GM18873 (cell line): ENCODE measurements at regions not wholly inside any gene's neighbourhood (a gene's known extent, or its start where the extent isn't known, plus 50 kb on each side); places are given as distances from the start of the nearest gene placed in this dataset.
"Not testable (repeated sequence)": the region's sequence is repeated elsewhere in the genome, so short reads cannot be mapped to it uniquely, and the experiment has no call there.

Experiments
- ATAC-seq: cut with Tn5 transposase; IDR thresholded peaks from one replicate; pipeline ENCODE4 v1.9.1; 2021; ENCODE audit warnings: mild to moderate bottlenecking, moderate library complexity, moderate number of reproducible peaks; ENCODE audit not compliant: unreplicated experiment, low FRiP score

DNA sequence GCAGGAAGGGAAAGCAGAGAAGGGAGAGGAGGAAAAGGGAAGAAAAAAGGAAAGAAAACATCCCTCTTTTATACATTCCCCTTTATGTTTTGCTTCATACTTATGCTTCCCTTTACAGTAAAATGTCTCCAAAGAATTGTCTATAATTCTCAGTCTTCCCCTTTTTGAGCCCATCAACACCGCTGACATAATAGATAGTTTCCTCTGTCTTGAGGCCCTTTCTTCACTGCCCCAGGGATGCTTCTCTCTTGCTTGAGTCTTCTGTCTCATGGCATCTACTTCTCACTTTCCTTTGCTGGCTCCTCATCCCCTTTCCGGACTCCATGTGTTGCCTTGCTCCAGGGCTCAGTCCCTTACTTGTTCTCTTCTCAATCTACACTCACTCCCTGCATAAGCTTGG, 99.7 kb upstream of the DAZL start:
- no peak for ATAC-seq

DNA sequence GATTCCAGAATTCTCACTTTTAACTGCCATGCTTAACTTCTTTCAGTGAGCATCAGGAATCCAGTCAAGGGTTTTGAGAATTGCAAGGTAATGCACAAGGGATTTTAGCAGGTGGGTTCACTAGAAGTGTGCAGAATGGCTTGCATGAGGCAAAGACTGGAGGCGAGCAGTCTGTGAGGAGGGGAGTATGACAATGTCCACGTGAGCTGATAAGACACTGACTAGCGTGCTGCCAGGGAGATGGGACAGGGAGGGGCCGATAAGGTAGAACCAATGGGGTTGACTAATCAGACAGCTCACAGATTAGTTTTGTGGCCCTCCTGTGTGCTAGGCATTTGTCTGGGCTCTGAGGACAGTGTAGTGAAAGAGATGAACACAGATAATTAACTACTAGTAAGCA, 102.0 kb upstream of the DAZL start:
- ATAC-seq, result no peak

DNA sequence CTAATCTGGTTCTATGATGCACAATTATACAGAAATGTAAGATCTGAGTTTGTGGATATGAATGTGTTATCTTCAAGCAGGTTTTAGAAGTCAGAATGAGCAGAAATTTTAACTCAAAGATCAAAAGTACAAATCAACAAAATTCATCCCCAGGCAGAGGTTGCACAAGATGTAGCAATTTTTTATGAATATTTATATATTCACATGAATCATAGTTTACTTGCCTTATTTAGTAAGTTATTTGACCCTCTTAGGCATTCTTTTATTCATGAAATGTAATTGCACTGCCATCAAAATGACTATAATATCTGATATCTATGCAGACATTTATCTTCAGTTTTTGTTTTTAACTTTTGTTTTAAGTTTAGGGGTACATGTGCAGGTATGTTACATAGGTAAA, 103.1 kb upstream of the DAZL start:
- no peak for ATAC-seq

DNA sequence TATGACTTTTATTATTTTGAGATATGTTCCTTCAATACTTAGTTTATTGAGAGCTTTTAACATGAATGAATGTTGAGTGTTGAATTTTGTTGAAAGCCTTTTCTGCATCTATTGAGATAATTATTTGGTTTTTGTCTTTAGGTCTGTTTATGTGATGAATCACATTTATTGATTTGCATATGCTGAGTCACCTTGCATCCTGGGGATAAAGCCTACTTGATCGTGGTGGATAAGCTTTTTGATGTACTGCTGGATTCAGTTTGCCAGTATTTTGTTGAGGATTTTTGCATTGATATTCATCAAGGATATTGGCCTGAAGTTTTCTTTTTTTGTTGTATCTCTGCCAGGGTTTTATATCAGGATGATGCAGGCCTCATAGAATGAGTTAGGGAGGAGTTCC, 106.5 kb upstream of the DAZL start:
- not testable (repeated sequence) for ATAC-seq

DNA sequence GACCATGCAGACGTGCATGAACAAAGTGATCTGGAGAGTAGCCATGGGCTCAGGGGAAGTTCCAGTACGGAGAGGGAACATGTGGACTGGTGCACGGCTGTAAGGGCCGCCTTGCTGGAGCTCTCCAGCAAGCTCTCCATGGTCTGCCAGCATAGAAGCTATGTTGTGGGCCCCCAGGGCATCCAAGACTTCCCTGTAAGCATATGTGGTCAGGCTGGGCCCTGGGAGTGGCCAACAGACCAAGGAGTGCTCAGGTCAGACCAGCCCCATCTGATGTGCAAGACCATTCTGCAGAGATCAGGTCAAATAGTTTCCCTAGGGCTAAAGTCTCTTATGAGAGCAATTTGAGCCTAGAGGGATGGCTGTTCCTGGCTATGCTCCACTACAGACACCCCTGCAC, 110.1 kb upstream of the DAZL start:
- no peak for ATAC-seq

DNA sequence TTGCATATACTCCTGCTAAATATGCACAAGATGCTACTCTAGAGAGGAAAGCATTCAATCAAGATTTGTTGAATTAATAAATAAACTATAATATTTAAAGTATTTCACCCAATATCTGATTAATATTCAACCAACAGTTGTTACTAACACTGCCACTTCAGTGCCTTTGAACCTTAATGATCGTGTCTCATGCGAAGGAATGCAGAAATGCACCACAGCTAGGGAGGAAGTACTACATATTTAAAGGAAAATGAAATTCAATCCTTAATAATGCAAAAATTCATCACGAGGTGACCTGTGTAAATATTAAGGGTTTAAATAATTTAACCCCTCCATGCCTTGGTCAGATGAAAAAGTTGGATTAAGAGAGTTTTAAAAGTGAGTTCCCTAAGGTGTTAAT, 114.2 kb upstream of the DAZL start:
- ATAC-seq, result no peak

DNA sequence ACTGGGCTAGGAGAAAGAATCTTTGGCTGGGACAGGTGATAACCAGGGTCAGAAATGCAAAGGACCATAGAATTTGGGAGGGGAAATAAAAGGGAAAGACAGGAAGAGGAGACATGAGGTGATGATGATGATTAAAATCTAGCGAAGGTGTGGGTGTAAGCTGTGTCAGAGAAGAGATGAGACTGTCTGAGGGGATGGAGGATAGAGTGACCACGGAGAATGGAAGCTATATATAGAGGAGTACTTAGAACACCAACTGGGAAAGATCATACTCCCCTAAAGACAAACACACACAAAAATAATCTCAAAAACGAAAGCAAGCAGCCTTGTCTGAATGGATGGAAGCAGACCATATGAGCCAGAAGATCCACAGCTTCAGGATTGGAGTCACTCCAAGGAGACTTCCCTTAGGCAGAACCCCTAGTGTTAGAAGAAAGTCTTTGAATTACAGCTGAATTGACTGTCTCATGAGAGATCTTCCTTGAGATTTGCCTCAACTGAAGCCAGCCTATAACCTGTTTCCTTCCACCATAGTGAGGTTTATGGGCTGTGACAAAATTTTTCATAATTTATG, 115.2 kb upstream of the DAZL start:
- ATAC-seq, result no peak

DNA sequence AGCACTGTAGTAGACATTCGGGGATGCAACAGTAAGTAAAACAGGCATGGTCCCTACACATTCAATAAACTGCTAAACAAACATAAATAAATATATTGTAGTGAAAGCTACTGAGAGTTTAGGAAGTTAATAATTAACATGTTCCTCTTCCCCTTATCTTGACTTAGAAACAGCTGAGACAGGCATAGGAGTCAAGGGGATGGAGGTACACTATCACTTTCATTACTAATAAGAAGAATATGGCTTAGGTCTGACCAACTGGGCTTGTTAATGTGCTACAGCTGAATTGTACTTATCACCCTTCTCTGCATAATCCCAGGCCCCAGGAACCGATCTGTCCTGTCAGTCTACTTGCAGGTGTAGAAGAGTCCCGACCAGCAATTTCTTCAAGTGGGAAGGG, 116.3 kb upstream of the DAZL start:
- ATAC-seq, result peak; percentile 50

DNA sequence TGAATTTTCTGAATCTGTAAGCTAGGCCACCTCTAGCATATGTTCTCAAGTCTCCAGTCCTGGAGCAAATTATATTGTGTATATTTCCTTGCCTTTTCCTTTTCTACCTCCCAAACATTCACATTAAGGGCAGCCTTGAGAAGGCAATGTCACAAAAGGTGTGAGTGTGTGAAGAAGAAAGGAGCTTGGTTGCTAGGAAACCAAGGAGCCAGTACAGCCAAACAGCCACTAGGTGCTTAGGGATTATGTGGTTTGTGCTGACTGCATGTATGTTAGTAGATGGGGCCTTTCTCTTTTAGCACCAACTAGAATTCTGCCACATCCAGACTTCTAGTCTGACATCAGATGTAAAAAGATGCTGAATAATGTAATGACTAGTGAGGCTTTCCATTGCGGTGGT, 118.8 kb upstream of the DAZL start:
- ATAC-seq, result no peak

DNA sequence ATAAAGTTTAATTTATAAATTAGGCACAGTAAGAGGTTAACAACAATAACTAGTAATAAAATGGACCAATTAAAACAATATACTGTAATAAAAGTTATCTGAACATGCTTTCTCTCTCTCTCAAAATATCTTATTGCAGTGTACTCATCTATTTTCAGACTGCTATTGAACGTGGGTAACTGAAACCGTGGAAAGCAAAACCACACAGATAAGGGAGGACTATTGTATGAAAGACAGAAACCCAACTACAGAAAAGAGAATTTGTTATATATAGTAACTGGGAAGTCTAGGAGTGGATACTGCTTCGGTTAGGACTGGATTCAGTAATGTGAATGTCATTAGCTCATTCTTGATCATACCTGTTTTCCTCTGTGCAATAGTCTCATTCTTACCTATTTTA, 119.3 kb upstream of the DAZL start:
- ATAC-seq, result no peak

DNA sequence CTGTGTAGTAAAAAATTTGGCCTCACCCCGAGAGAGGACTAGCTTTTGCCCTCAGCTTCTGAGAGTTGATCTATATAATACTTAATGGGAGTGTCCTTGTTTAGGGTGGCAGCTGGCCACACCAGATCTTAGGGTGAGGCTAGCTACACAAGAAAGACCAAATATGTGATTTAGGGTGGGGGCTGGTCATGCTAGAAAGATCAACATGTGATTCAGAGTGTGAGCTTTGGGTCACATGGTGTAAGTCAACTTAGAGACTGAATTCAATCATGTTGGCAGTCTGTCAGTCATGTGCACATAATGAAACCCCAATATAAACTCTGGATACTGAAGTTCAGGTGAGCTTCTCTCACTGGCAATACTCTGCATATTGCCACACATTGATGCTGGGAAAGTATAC, 120.7 kb upstream of the DAZL start:
- no peak for ATAC-seq

DNA sequence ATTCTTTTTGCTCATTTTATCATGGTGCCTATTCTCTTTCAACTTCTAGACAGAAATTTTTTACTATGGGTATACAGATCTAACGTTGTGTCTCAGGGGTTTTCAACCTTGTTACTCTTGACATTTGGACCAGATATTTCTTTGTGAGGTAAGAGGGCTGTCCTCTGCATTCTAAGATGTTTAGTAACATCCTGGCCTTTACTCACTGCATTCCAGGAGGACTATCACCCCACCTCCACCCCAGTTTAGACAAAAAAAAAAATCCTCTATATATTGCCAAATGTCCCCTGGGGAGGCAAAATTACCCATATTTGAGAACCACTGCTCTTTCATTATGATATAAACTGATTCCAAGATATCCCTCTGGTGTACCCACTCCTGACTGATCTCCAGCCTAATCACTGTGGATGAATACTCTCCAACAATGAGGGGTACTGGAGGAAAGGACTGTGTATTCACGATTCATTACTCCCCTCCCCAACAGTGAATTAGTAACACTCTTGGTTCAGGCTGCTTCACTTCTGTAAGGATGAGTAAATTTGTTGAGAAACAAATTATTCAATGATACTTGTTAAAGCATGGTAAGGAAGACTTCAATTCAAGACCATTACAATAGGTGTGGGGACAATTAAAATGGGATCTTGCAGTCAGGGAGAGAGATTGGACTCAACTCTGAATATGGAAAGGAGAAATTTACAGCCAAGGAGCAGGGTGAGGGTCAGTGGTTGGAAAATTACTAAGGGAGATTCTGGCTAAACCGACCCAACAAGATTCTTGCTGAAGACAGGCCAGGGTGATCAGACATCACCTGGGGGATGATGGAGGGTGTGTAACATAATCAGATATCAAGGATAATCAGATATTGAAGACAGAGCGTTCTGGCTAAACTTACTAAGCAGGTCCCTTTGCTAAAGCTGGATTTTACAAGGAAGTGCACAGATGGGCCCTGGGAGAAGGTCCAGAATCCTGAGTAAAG, 123.8 kb upstream of the DAZL start:
- no peak for ATAC-seq

DNA sequence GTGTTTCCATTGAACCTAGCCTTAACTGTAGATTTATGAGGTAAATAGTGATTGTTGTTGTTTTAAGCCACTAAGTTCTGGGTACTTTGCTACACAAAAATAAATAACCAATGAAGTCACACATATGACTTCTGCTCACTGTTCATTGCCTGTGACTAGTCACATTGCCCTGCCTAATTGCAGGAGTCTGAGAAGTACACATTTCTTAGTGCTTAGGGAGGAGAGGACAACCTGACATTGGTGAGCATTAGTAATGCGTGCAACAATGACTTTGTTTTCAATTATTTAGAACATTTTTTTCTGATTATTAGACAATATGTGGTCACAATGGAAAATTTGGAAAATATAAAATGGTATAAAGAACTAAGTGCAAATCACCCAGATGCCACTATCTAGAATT, 133.2 kb upstream of the DAZL start:
- no peak for ATAC-seq

DNA sequence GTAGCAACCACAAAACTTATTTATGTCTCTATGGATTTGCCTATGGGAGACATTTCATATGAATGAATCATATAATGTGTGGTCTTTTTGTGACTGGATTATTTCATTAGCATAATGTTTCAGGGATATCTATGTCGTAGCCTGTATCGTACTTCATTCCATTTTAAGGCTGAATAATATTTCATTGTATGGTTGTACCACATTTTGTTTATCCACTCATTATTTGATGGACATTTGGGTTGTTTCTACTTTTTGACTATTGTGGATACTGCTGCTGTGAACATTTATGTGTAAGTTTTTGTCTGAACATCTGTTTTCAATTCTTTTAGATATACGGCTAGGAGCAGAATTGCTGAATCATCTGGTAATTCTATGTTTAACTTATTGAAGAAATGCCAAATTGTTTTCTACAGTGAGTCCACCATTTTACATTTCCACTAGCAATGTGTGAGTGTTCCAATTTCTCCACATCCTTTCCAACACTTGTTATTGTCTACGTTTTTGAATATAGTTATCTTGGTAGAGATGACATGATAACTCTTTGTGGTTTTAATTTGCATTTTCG, 134.4 kb upstream of the DAZL start:
- no peak for ATAC-seq

DNA sequence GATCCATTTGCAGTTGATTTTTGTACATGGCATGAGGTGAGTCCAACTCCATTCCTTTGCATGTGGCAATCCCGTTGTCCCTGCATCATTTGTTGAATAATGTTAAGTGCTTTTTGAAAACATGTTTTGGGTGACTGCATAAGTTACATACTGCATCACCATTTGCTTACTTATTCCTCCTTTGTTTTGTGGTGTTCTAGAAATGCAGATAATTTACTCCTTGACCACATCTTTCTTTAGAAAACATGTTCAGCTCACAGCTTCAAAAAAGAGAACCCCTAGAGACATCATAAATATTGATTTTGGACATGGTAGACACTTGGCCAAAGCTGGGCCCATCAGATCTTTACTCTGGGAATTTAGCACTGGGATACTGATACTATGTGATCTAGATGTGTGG, 135.3 kb upstream of the DAZL start:
- ATAC-seq, result no peak

DNA sequence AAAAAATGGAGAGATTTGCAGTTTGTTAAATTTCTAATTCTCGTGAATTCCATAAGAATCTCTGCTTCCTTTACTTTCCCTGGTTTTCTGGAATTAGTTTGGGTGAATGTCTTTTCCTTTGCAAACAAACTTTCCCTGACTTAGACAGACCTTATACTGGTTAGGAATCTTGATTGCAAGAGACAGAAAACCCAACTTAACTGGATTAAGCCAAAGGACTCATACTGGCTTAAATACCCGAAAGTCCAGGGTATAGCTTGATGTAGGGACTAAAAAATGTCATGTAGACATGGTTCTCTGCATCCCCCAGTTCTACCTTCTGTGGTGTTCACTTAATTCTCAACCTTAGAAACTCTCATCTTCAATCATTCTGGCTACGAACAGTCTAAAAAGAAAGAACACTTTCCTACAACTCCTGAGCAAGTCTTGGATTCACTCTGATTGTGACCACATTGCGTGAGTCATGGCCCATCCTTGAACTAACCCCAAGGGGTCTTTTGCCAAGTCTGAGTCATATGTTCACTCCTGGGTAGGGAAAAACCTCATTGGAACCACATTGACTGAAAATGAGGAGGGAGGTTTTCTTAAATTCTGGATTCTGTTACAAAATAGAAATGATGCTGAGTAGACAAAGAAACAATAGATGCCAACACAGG, 136.0 kb upstream of the DAZL start:
- no peak for ATAC-seq

DNA sequence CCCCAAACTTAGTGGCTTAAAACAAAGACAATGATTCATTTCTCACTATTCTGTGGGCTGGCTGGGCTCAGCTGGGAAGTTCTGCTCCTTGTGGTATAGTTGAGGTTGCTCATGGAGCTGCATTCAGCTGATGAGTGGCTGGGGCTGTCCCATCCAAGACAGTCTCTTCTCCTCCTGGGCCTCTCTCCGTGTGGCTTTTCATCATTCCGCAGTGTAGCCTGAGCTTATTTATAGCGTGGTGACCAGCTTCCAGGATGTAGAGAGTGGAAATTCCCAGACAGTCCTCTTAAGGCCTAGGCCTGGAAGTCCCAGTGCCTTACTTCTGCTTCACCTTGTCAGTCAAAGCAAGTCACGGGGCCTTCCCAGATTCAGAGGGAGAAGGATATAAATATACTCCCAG, 136.7 kb upstream of the DAZL start:
- ATAC-seq, result no peak

DNA sequence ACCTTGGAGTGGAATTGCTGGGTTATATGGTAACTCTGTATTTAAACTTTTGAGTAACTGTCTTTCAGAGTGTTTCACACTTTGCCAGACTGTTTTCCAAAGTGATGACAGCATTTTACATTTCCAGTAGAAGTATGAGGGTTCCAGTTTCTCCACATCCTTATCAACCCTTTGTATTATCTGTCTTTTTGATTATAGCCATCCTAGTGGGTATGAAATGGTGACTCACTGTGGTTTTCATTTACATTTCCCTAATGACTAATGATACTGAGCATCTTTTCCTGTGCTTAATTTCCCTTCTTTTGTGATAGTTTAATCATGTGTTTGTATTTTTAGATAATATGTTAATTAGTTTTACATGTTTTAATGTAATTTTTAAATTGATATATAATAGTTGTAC, 138.1 kb upstream of the DAZL start:
- ATAC-seq, result no peak

DNA sequence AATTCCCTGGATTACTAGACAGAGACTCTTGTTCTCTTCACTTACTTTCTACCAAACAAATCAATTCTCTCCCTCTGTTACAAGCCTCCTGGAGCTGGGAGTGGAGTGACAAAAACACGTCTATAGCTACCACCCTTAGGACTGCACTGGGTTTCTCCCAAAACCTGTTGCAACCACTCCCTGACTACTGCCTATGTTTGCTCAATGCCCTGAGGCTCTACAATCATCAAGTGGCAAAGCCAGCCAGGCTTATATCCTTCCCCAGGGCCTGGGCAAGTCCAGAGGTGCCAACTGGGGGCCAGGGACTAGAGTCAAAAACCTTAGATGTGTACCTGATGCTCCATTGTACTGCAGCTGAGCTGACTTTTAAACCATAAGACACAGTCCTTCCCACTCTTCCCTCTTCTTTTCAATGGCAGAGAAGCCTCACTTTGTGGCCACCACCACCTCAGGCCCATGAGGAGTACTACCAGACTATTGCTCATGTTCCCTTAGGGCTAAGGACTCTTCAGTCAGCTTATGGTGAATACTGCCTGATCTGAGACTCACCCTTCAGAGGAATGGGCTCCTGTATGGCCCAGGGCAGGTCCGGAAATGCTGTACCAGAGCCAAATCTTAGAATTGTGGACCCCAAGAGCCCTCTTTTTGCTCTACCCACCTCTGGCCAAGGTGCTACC, 125.4 kb upstream of the PLCL2 start:
- ATAC-seq, result no peak

DNA sequence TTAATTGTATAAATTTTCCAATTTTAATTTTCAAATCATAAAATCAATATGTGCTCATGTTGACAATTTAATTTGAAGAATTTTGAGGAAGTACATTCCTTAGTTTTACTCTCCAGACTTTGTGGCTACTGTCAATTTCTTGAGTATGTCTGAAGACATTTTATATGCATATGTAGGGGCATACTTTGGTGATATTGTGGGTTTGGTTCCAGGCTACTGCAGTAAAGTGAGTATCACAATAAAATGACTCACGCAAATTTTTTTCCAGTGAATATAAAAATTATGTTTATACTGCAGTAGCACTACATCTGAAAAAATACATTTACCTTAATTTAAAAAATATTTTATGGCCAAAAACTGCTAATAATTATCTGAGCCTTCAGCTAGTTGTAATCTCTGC, 123.2 kb upstream of the PLCL2 start:
- ATAC-seq, result no peak

DNA sequence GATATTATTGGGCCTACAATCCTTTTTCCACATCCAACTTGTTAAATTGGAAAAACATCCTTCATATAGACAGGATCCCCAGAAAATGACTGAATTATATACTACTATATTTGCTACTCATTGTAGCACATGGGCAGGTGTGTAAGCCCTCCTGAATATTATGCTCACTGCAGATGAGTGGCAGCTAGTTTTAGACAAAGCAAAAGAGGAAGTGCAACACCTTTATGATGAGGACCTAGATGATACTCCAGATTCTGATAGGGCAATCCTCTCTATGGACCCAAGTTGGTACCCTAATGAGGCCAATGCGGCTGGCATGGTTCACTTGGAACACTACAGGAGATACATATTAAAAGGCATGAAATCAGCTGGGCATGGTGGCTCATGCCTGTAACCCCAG, 119.1 kb upstream of the PLCL2 start:
- no peak for ATAC-seq
